ENCODE measurements at regions not wholly inside any gene's neighbourhood (a gene's known extent, or its start where the extent isn't known, plus 50 kb on each side); places are given as distances from the start of the nearest gene placed in this dataset.

- intact Hi-C loops (cut with micrococcal nuclease): no loop called here
- Mint-ChIP-seq H3K27me3 (peaks cover 4% of the 10 kb centered on the region), H3K27ac (no peak overlapping the region), H3K4me3 (no peak overlapping the region), H3K9me3 (no peaks in the 10 kb centered on the region), H3K4me1 (no peaks in the 10 kb centered on the region), H3K36me3 (ENCODE audit: low read depth) (no peaks in the 10 kb centered on the region)
- CTCF ChIA-PET: no interaction called here
- DNase-seq (no peak), ATAC-seq (ENCODE audit: low read depth) (no peak)
- TF ChIP-seq CTCF (IDR thresholded peaks at IDR 0.05): no peak
- POLR2A ChIA-PET: no interaction called here
These were observed 516.1 kb downstream of the OMA1 start for GRCh38 chr1:58030456-58030855.

GRCh38 chr1:58017641-58018040, 528.9 kb downstream of the OMA1 start:
- H3K4me3 Mint-ChIP-seq: no peak overlapping the region
- ATAC-seq (ENCODE audit: low read depth) (no peak), DNase-seq (no peak)
- CTCF ChIA-PET: no interaction called here
- intact Hi-C loops (cut with micrococcal nuclease): no loop called here
- no peaks in the 10 kb centered on the region for H3K9me3 Mint-ChIP-seq
- no peaks in the 10 kb centered on the region for H3K4me1 Mint-ChIP-seq
- H3K36me3 Mint-ChIP-seq (ENCODE audit: low read depth): no peaks in the 10 kb centered on the region
- H3K27me3 Mint-ChIP-seq: no peaks in the 10 kb centered on the region
- POLR2A ChIA-PET: no interaction called here
- no peak overlapping the region for H3K27ac Mint-ChIP-seq
- TF ChIP-seq CTCF (IDR thresholded peaks at IDR 0.05): no peak

- no peak overlapping the region for H3K4me3 Mint-ChIP-seq
- ATAC-seq (ENCODE audit: low read depth) (no peak), DNase-seq (no peak)
- no peaks in the 10 kb centered on the region for H3K27me3 Mint-ChIP-seq
- ChIA-PET POLR2A (no interaction called here), CTCF (no interaction called here)
- intact Hi-C loops (cut with micrococcal nuclease): no loop called here
- no peaks in the 10 kb centered on the region for H3K4me1 Mint-ChIP-seq
- H3K36me3 Mint-ChIP-seq (ENCODE audit: low read depth): no peaks in the 10 kb centered on the region
- no peaks in the 10 kb centered on the region for H3K9me3 Mint-ChIP-seq
- no peak overlapping the region for H3K27ac Mint-ChIP-seq
- TF ChIP-seq CTCF (IDR thresholded peaks at IDR 0.05): no peak
These were observed 533.3 kb downstream of the OMA1 start for GRCh38 chr1:58013237-58013636.

GRCh38 chr1:58011978-58012377, 534.5 kb downstream of the OMA1 start:
- Mint-ChIP-seq H3K27me3 (no peaks in the 10 kb centered on the region), H3K4me1 (no peaks in the 10 kb centered on the region), H3K27ac (no peak overlapping the region), H3K4me3 (no peak overlapping the region), H3K36me3 (ENCODE audit: low read depth) (no peaks in the 10 kb centered on the region), H3K9me3 (no peaks in the 10 kb centered on the region)
- no peak for ATAC-seq (ENCODE audit: low read depth)
- CTCF ChIA-PET: no interaction called here
- no peak for TF ChIP-seq CTCF (IDR thresholded peaks at IDR 0.05)
- no peak for DNase-seq
- POLR2A ChIA-PET: no interaction called here
- intact Hi-C loops (cut with micrococcal nuclease): no loop called here

- H3K4me1 Mint-ChIP-seq: no peaks in the 10 kb centered on the region
- H3K9me3 Mint-ChIP-seq: no peaks in the 10 kb centered on the region
- H3K36me3 Mint-ChIP-seq (ENCODE audit: low read depth): no peaks in the 10 kb centered on the region
- ChIA-PET CTCF (no interaction called here), POLR2A (no interaction called here)
- no peak overlapping the region for H3K27ac Mint-ChIP-seq
- H3K4me3 Mint-ChIP-seq: no peak overlapping the region
- ATAC-seq (ENCODE audit: low read depth) (no peak), DNase-seq (no peak)
- TF ChIP-seq CTCF (IDR thresholded peaks at IDR 0.05): no peak
- intact Hi-C loops (cut with micrococcal nuclease): no loop called here
- peaks cover 9% of the 10 kb centered on the region for H3K27me3 Mint-ChIP-seq
These were observed 540.0 kb downstream of the OMA1 start for GRCh38 chr1:58006421-58007046.
